ENCODE measurements at regions not wholly inside any gene's neighbourhood (a gene's known extent, or its start where the extent isn't known, plus 50 kb on each side); places are given as distances from the start of the nearest gene placed in this dataset.

DNA sequence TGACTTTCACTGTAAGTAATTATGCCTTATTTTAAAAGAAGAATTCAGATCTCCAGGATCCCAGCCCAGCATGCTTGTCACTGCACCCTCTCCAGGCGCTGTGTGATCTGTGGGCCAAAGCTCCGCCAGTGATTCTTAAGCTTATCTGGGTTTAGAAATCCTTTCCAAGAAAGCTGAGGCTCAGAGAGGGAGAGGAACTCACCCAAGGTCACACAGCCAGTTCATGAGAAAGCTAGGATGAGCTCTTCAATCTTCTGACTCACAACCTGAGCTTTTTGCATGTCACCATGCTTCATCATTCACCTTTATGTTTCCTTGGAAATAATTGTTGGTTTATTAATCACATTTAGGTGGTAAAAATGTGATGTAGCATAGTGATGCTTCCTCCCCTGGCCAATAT is 136.6 kb upstream of the HAND1 start:
- TF ChIP-seq, protein P1, sequence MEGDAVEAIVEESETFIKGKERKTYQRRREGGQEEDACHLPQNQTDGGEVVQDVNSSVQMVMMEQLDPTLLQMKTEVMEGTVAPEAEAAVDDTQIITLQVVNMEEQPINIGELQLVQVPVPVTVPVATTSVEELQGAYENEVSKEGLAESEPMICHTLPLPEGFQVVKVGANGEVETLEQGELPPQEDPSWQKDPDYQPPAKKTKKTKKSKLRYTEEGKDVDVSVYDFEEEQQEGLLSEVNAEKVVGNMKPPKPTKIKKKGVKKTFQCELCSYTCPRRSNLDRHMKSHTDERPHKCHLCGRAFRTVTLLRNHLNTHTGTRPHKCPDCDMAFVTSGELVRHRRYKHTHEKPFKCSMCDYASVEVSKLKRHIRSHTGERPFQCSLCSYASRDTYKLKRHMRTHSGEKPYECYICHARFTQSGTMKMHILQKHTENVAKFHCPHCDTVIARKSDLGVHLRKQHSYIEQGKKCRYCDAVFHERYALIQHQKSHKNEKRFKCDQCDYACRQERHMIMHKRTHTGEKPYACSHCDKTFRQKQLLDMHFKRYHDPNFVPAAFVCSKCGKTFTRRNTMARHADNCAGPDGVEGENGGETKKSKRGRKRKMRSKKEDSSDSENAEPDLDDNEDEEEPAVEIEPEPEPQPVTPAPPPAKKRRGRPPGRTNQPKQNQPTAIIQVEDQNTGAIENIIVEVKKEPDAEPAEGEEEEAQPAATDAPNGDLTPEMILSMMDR (IDR thresholded peaks at IDR 0.05; ENCODE audit: control extremely low read depth in 1 of 3, insufficient read depth in 1 of 3, low read depth in 1 of 3, low read length in 3 of 3), result no peak
- TF ChIP-seq EZH2 (IDR thresholded peaks at IDR 0.05; ENCODE audit: low read depth, low read length, severe bottlenecking) (no peak), POLR2AphosphoS5 (IDR thresholded peaks at IDR 0.05; ENCODE audit: low read depth, low read length) (no peak)
